K562 (cell line): ENCODE measurements at regions not wholly inside any gene's neighbourhood (a gene's known extent, or its start where the extent isn't known, plus 50 kb on each side); places are given as distances from the start of the nearest gene placed in this dataset.

Source experiments
- ATAC-seq: fragments of 200-7000 bp; cut with Tn5 transposase; 3 replicates; pipeline ENCODE4 v1.9.1; 2020; ENCODE audit warnings: moderate library complexity
- BruUV-seq: library from RNA; stranded (reverse); fragments of 400-500 nt; replicated peaks from 2 replicates; lab custom pipeline; 2021; lab: Mats Ljungman, UMichigan
- CTCF ChIA-PET: fragments of 300-600 bp; formaldehyde crosslinking; extraction: SDS; loops from one replicate; lab custom pipeline; 2021; ENCODE audit warnings: low intra/inter-chr PET ratio; lab: Yijun Ruan, JAX
- POLR2A ChIA-PET: fragments of 300-600, 350-650 bp; sonication (Branson Sonifier 250); formaldehyde crosslinking; extraction: SDS; loops from one replicate; lab custom pipeline; 2021; ENCODE audit warnings: antibody characterized with exemption, inconsistent platforms; lab: Yijun Ruan, JAX
- DNase-seq, 4 experiments: peaks; one replicate each; pipeline versions ENCODE4 v3.0.0 to v3.0.0-alpha.2; 2011 to 2018; ENCODE audit warnings: low spot score in 3 of 4, mixed read lengths in 3 of 4; ENCODE audit errors: extremely low read depth in 1 of 4
- FAIRE-seq: peaks from 2 replicates; lab custom pipeline; 2011; peaks lifted over from hg19 to GRCh38; lab: Jason Lieb, UNC
- H2AFZ ChIP-seq: 2 replicates; pipeline ENCODE4 v1.6.0; 2011; ENCODE audit warnings: low read depth, low read length, control low read depth, inconsistent platforms
- H3K27ac ChIP-seq: fragments of 200-600 bp; 3 replicates; pipeline ENCODE4 v1.8.0; 2011; ENCODE audit warnings: low read depth, mild to moderate bottlenecking, control low read depth, inconsistent platforms, low read length, moderate library complexity, mixed read lengths; ENCODE audit errors: extremely low read depth
- H3K27me3 ChIP-seq, 2 experiments: fragments of 300-600 bp in 1 of 2; 2 replicates in 1 of 2; 3 replicates in 1 of 2; pipeline versions ENCODE4 v1.6.0 to v1.8.0; 2011; ENCODE audit warnings: inconsistent platforms in 2 of 2, low read length in 2 of 2, mild to moderate bottlenecking in 1 of 2, mixed read lengths in 1 of 2, moderate library complexity in 1 of 2; ENCODE audit not compliant: control insufficient read depth in 2 of 2, insufficient read depth in 2 of 2
- H3K36me3 ChIP-seq: fragments of 300-600 bp; 3 replicates; pipeline ENCODE4 v1.8.0; 2011; ENCODE audit warnings: mild to moderate bottlenecking, low read length, inconsistent platforms; ENCODE audit not compliant: control insufficient read depth, insufficient read depth
- H3K4me1 ChIP-seq, 2 experiments: fragments of 200-600 bp in 1 of 2; replicated peaks in 1 of 2; 2 replicates in 1 of 2; 3 replicates in 1 of 2; pipeline versions ENCODE4 v1.5.1 to v1.8.0; 2011; ENCODE audit warnings: inconsistent platforms in 2 of 2, low read length in 2 of 2, mild to moderate bottlenecking in 1 of 2, mixed read lengths in 1 of 2, moderate library complexity in 1 of 2; ENCODE audit not compliant: control insufficient read depth in 2 of 2, insufficient read depth in 2 of 2
- H3K4me2 ChIP-seq: 2 replicates; pipeline ENCODE4 v1.6.1; 2011; ENCODE audit warnings: low read length, control low read depth, inconsistent platforms, mixed read lengths; ENCODE audit not compliant: insufficient read depth
- H3K4me3 ChIP-seq: fragments of 200-600 bp; sonication (generic), shearing (Covaris generic); 2 replicates; pipeline ENCODE4 v1.5.1; 2016; ENCODE audit warnings: control low read depth, inconsistent platforms
- H3K79me2 ChIP-seq: fragments of 200-600 bp; 3 replicates; pipeline ENCODE4 v1.8.0; 2011; ENCODE audit warnings: low read length, inconsistent platforms; ENCODE audit not compliant: control insufficient read depth, insufficient read depth
- H3K9ac ChIP-seq, 2 experiments: 2 replicates each; pipeline versions ENCODE4 v1.6.0 to v1.6.1; 2011; ENCODE audit warnings: low read depth in 2 of 2, low read length in 2 of 2, control low read depth in 1 of 2, inconsistent platforms in 1 of 2, mild to moderate bottlenecking in 1 of 2, mixed read lengths in 1 of 2; ENCODE audit not compliant: insufficient read depth in 1 of 2
- H3K9me1 ChIP-seq: one replicate; pipeline ENCODE4 v1.6.0; 2011; ENCODE audit warnings: inconsistent platforms, mild to moderate bottlenecking, low read length, moderate library complexity; ENCODE audit not compliant: control insufficient read depth, insufficient read depth
- H3K9me3 ChIP-seq: replicated peaks from 2 replicates; pipeline ENCODE4 v1.5.1; 2011; ENCODE audit warnings: low read depth, low read length, inconsistent platforms; ENCODE audit not compliant: control insufficient read depth, insufficient read depth
- H4K20me1 ChIP-seq: replicated peaks from 2 replicates; pipeline ENCODE4 v1.6.1; 2011; ENCODE audit warnings: low read length, inconsistent platforms, mixed read lengths; ENCODE audit not compliant: control insufficient read depth, insufficient read depth
- POLR3G ChIP-seq: IDR thresholded peaks from 2 replicates; pipeline ENCODE4 v1.6.1; 2011; ENCODE audit not compliant: insufficient read length, insufficient replicate concordance; ENCODE audit errors: extremely low read depth
- WGBS: fragments of 100-300 bp; shearing (Covaris generic); methylation state at CpG from one replicate; pipeline ENCODE4 v1.1.6; 2016; ENCODE audit warnings: low coverage, mixed read lengths; ENCODE audit not compliant: insufficient coverage; ENCODE audit errors: missing lambda C conversion rate; 5-methylcytosine and 5-hydroxymethylcytosine counted together
- in situ Hi-C: fragments of 300-500 bp; cut with MboI; formaldehyde crosslinking; loops from 4 replicates; pipeline ENCODE4 v1.15.0; 2018; ENCODE audit warnings: inconsistent platforms, mixed read lengths
- intact Hi-C: fragments of 100-400 bp; cut with micrococcal nuclease; formaldehyde crosslinking; loops from 2 replicates; pipeline ENCODE4 v1.14.2; 2022
- TF ChIP-seq, protein P1 (sequence below): fragments of 450-650 bp; IDR thresholded peaks from 2 replicates; pipeline ENCODE4 v1.7.1; 2018; ENCODE audit warnings: mild to moderate bottlenecking, low read depth; ENCODE audit not compliant: partially characterized antibody
- TF ChIP-seq, protein P2 (sequence below): fragments of 450-650 bp; formaldehyde crosslinking; IDR thresholded peaks from 2 replicates; pipeline ENCODE4 v1.4.0; 2022; ENCODE audit warnings: mild to moderate bottlenecking, moderate library complexity

DNA sequence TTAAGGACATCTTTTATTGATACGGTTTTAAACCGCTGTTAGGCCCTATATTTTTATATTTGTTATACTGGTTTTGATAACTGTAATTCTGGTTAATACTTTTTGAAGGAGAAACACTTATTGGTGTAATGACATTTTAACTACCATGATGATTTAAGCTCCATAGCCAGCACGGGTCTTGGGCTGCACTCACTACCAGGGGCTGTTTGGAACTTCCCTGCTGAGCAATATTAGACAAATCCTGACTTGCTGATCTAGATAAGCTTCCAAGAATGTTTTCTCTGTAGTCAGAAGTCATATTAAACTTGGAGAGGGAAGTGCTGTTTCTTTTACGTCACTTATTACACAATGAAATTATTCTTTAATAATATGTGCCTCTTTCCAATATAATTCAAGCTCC lies 540.0 kb upstream of the GRAMD2B start:
- no peak overlapping the region for H3K4me2 ChIP-seq
- H3K9me3 ChIP-seq: no peaks in the 10 kb centered on the region
- FAIRE-seq: no peak
- no peak overlapping the region for H3K9ac ChIP-seq
- WGBS: 0% methylated on average over 4 of the region's 4 CpGs
- ChIA-PET POLR2A (no interaction called here), CTCF (no interaction called here)
- no peaks in the 10 kb centered on the region for H3K79me2 ChIP-seq
- no peak overlapping the region for H3K4me3 ChIP-seq
- ATAC-seq: no peak
- no peak overlapping the region for H2AFZ ChIP-seq
- no peaks in the 10 kb centered on the region for H3K36me3 ChIP-seq
- H4K20me1 ChIP-seq: no peaks in the 10 kb centered on the region
- no peaks in the 10 kb centered on the region for H3K27me3 ChIP-seq
- H3K27ac ChIP-seq: no peak overlapping the region
- DNase-seq: no peak
- no TSS peak for BruUV-seq
- intact Hi-C loops: no loop called here
- TF ChIP-seq, protein P1, sequence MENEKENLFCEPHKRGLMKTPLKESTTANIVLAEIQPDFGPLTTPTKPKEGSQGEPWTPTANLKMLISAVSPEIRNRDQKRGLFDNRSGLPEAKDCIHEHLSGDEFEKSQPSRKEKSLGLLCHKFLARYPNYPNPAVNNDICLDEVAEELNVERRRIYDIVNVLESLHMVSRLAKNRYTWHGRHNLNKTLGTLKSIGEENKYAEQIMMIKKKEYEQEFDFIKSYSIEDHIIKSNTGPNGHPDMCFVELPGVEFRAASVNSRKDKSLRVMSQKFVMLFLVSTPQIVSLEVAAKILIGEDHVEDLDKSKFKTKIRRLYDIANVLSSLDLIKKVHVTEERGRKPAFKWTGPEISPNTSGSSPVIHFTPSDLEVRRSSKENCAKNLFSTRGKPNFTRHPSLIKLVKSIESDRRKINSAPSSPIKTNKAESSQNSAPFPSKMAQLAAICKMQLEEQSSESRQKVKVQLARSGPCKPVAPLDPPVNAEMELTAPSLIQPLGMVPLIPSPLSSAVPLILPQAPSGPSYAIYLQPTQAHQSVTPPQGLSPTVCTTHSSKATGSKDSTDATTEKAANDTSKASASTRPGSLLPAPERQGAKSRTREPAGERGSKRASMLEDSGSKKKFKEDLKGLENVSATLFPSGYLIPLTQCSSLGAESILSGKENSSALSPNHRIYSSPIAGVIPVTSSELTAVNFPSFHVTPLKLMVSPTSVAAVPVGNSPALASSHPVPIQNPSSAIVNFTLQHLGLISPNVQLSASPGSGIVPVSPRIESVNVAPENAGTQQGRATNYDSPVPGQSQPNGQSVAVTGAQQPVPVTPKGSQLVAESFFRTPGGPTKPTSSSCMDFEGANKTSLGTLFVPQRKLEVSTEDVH: no peak
- TF ChIP-seq, protein P2, sequence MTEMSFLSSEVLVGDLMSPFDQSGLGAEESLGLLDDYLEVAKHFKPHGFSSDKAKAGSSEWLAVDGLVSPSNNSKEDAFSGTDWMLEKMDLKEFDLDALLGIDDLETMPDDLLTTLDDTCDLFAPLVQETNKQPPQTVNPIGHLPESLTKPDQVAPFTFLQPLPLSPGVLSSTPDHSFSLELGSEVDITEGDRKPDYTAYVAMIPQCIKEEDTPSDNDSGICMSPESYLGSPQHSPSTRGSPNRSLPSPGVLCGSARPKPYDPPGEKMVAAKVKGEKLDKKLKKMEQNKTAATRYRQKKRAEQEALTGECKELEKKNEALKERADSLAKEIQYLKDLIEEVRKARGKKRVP (CRISPR knock-in tag): no peak
- no peak for TF ChIP-seq POLR3G
- no peaks in the 10 kb centered on the region for H3K9me1 ChIP-seq
- H3K4me1 ChIP-seq: no peaks in the 10 kb centered on the region
- in situ Hi-C loops: no loop called here
